H1 (cell line): ENCODE measurements at regions not wholly inside any gene's neighbourhood (a gene's known extent, or its start where the extent isn't known, plus 50 kb on each side); places are given as distances from the start of the nearest gene placed in this dataset.

Experiments
- CTCF ChIA-PET: fragments of 300-600 bp; sonication (Branson Sonifier 250); formaldehyde crosslinking; loops from one replicate; lab custom pipeline; 2021; ENCODE audit not compliant: partially characterized antibody; lab: Charles Lee
- POLR2A ChIA-PET: fragments of 300-600 bp; sonication (Branson Sonifier 250); formaldehyde crosslinking; loops from one replicate; lab custom pipeline; 2021; ENCODE audit warnings: inconsistent platforms; ENCODE audit not compliant: partially characterized antibody; lab: Charles Lee
- DNase-seq, 2 experiments: peaks; one replicate each; pipeline versions ENCODE4 v3.0.0 to v3.0.0-alpha.2; 2010 to 2022; ENCODE audit warnings: low spot score in 2 of 2, low read depth in 1 of 2, mixed read lengths in 1 of 2
- FAIRE-seq: peaks from 2 replicates; lab custom pipeline; 2011; peaks lifted over from hg19 to GRCh38; lab: Jason Lieb, UNC
- H2AFZ ChIP-seq: 2 replicates; pipeline ENCODE4 v1.8.1; 2012; ENCODE audit warnings: low read length, inconsistent platforms
- H2AK5ac ChIP-seq: 2 replicates; pipeline ENCODE4 v1.6.1; 2013; ENCODE audit warnings: low read depth, low read length
- H2BK120ac ChIP-seq: replicated peaks from 2 replicates; pipeline ENCODE3; 2013; ENCODE audit warnings: low read depth, low read length, inconsistent platforms
- H2BK12ac ChIP-seq: 2 replicates; pipeline ENCODE4 v1.6.1; 2013; ENCODE audit warnings: low read depth, low read length
- H2BK15ac ChIP-seq: 2 replicates; pipeline ENCODE4 v1.6.1; 2013; ENCODE audit warnings: low read length
- H2BK20ac ChIP-seq: 2 replicates; pipeline ENCODE4 v1.6.1; 2013; ENCODE audit warnings: low read length
- H2BK5ac ChIP-seq: 2 replicates; pipeline ENCODE4 v1.6.1; 2013; ENCODE audit warnings: low read depth, low read length
- H3K14ac ChIP-seq: 2 replicates; pipeline ENCODE4 v1.6.1; 2013; ENCODE audit warnings: inconsistent platforms; ENCODE audit not compliant: insufficient read length
- H3K18ac ChIP-seq: 2 replicates; pipeline ENCODE4 v1.6.1; 2013; ENCODE audit warnings: low read length; ENCODE audit errors: extremely low read depth
- H3K23ac ChIP-seq: 2 replicates; pipeline ENCODE4 v1.6.1; 2013; ENCODE audit warnings: inconsistent platforms; ENCODE audit not compliant: insufficient read length
- H3K23me2 ChIP-seq: 2 replicates; pipeline ENCODE4 v1.6.1; 2013; ENCODE audit warnings: low read depth, low read length
- H3K27ac ChIP-seq: 2 replicates; pipeline ENCODE4 v1.6.1; 2011; ENCODE audit warnings: low read depth, low read length, inconsistent platforms
- H3K27me3 ChIP-seq, 4 experiments: replicated peaks in 1 of 4; 1 replicate in 1 of 4; 2 replicates in 3 of 4; pipeline versions ENCODE4 v1.6.1 to v1.8.1; 2011 to 2013; ENCODE audit warnings: low read length in 3 of 4, mild to moderate bottlenecking in 3 of 4, inconsistent platforms in 2 of 4, mixed read lengths in 2 of 4, moderate library complexity in 1 of 4; ENCODE audit not compliant: control insufficient read depth in 3 of 4, insufficient read depth in 3 of 4; ENCODE audit errors: extremely low read depth in 1 of 4
- H3K36me3 ChIP-seq, 4 experiments: 2 replicates each; pipeline versions ENCODE4 v1.6.1 to v1.8.1; 2011 to 2013; ENCODE audit warnings: mild to moderate bottlenecking in 4 of 4, low read length in 3 of 4, moderate library complexity in 2 of 4, control low read depth in 1 of 4, inconsistent platforms in 1 of 4; ENCODE audit not compliant: insufficient read depth in 4 of 4, control insufficient read depth in 2 of 4
- H3K4ac ChIP-seq: replicated peaks from 2 replicates; pipeline ENCODE3; 2013; ENCODE audit warnings: low read length, low read depth, mixed read lengths, inconsistent platforms; ENCODE audit not compliant: insufficient read length
- H3K4me1 ChIP-seq, 4 experiments: replicated peaks in 1 of 4; 1 replicate in 1 of 4; 2 replicates in 3 of 4; pipeline versions ENCODE4 v1.6.1 to v1.8.1; 2011 to 2013; ENCODE audit warnings: low read length in 3 of 4, inconsistent platforms in 2 of 4, mixed read lengths in 1 of 4; ENCODE audit not compliant: insufficient read depth in 4 of 4, control insufficient read depth in 3 of 4
- H3K4me2 ChIP-seq, 2 experiments: 2 replicates each; pipeline versions ENCODE4 v1.6.1 to v1.8.1; 2011 to 2013; ENCODE audit warnings: low read depth in 2 of 2, low read length in 2 of 2, control low read depth in 1 of 2, inconsistent platforms in 1 of 2, mild to moderate bottlenecking in 1 of 2; ENCODE audit not compliant: insufficient read depth in 1 of 2
- H3K4me3 ChIP-seq, 4 experiments: fragments of 200-600, 300-600 bp in 1 of 4; sonication (generic), shearing (Covaris generic), sonication (Bioruptor Twin) in 1 of 4; 2 replicates each; pipeline versions ENCODE4 v1.5.1 to v1.8.1; 2011 to 2016; ENCODE audit warnings: low read length in 4 of 4, low read depth in 3 of 4, control low read depth in 2 of 4, inconsistent platforms in 2 of 4, mild to moderate bottlenecking in 2 of 4, mixed read lengths in 1 of 4, moderate library complexity in 1 of 4; ENCODE audit not compliant: insufficient read depth in 2 of 4; ENCODE audit errors: extremely low read depth in 1 of 4
- H3K56ac ChIP-seq: replicated peaks from 2 replicates; pipeline ENCODE3; 2013; ENCODE audit warnings: low read depth, mild to moderate bottlenecking, mixed read lengths, low read length, inconsistent platforms; ENCODE audit not compliant: insufficient read length
- H3K79me1 ChIP-seq: 2 replicates; pipeline ENCODE4 v1.6.1; 2013; ENCODE audit warnings: low read depth, low read length, control low read depth
- H3K79me2 ChIP-seq, 2 experiments: 2 replicates each; pipeline versions ENCODE4 v1.6.1 to v1.8.1; 2012 to 2013; ENCODE audit warnings: low read length in 2 of 2, mild to moderate bottlenecking in 2 of 2, inconsistent platforms in 1 of 2; ENCODE audit not compliant: insufficient read depth in 2 of 2, control insufficient read depth in 1 of 2
- H3K9ac ChIP-seq, 4 experiments: replicated peaks in 1 of 4; 1 replicate in 1 of 4; 2 replicates in 3 of 4; pipeline versions ENCODE4 v1.6.1 to v1.8.1; 2011 to 2013; ENCODE audit warnings: low read depth in 3 of 4, low read length in 3 of 4, control low read depth in 2 of 4, mild to moderate bottlenecking in 2 of 4, moderate library complexity in 2 of 4, inconsistent platforms in 1 of 4; ENCODE audit errors: extremely low read depth in 1 of 4
- H3K9me3 ChIP-seq, 2 experiments: 2 replicates each; pipeline versions ENCODE4 v1.6.1 to v1.8.1; 2012 to 2013; ENCODE audit warnings: mild to moderate bottlenecking in 2 of 2, moderate library complexity in 2 of 2, control low read depth in 1 of 2, inconsistent platforms in 1 of 2, low read depth in 1 of 2, low read length in 1 of 2, mixed read lengths in 1 of 2; ENCODE audit not compliant: insufficient read depth in 2 of 2
- H4K20me1 ChIP-seq, 2 experiments: replicated peaks in 1 of 2; 2 replicates each; pipeline versions ENCODE3 to v1.8.1; 2011 to 2013; ENCODE audit warnings: inconsistent platforms in 2 of 2, low read length in 2 of 2, mild to moderate bottlenecking in 1 of 2; ENCODE audit not compliant: insufficient read depth in 2 of 2, control insufficient read depth in 1 of 2
- H4K5ac ChIP-seq: 2 replicates; pipeline ENCODE4 v1.6.1; 2013; ENCODE audit warnings: low read length, low read depth, mixed read lengths, inconsistent platforms; ENCODE audit not compliant: insufficient read length
- H4K8ac ChIP-seq: 2 replicates; pipeline ENCODE4 v1.8.0; 2013; ENCODE audit warnings: mild to moderate bottlenecking, moderate library complexity, low read length, inconsistent platforms; ENCODE audit not compliant: insufficient read depth; ENCODE audit errors: extremely low read depth
- H4K91ac ChIP-seq: replicated peaks from 2 replicates; pipeline ENCODE3; 2013; ENCODE audit warnings: low read length, mixed read lengths, inconsistent platforms; ENCODE audit not compliant: insufficient read length
- BRCA1 ChIP-seq: IDR thresholded peaks from 2 replicates; pipeline ENCODE4 v1.6.1; 2012; ENCODE audit warnings: low read depth, low read length, improper control_type of control experiment
- GTF2F1 ChIP-seq: IDR thresholded peaks from 2 replicates; pipeline ENCODE4 v1.6.1; 2012; ENCODE audit warnings: low read depth, low read length, improper control_type of control experiment, borderline replicate concordance
- JUND ChIP-seq: IDR thresholded peaks from 2 replicates; pipeline ENCODE4 v1.6.1; 2011; ENCODE audit warnings: mild to moderate bottlenecking, improper control_type of control experiment, low read length
- POU5F1 ChIP-seq: IDR thresholded peaks from 2 replicates; pipeline ENCODE4 v1.6.1; 2011; ENCODE audit warnings: low read depth, mild to moderate bottlenecking, low read length, moderate library complexity
- RAD21 ChIP-seq, 2 experiments: IDR thresholded peaks in 1 of 2; conservative IDR thresholded peaks in 1 of 2; 2 replicates each; pipeline ENCODE4 v1.6.1; 2011; ENCODE audit warnings: low read depth in 2 of 2, low read length in 2 of 2, improper control_type of control experiment in 1 of 2, inconsistent platforms in 1 of 2, mild to moderate bottlenecking in 1 of 2, moderate library complexity in 1 of 2
- SUZ12 ChIP-seq: fragments of 200-600 bp; sonication (generic); IDR thresholded peaks from 2 replicates; pipeline ENCODE4 v1.6.1; 2012; ENCODE audit warnings: mild to moderate bottlenecking, inconsistent platforms, low read length, moderate library complexity, mixed read lengths
- TAF1 ChIP-seq: IDR thresholded peaks from 2 replicates; pipeline ENCODE4 v1.6.1; 2011; ENCODE audit warnings: mild to moderate bottlenecking, low read depth, low read length
- WGBS, 2 experiments: shearing (Covaris generic) in 1 of 2; methylation state at CpG; one replicate each; pipeline versions ENCODE4 v1.1.6 to v1.1.7; 2013 to 2015; ENCODE audit warnings: low lambda C conversion rate in 2 of 2, mixed read lengths in 2 of 2, inconsistent platforms in 1 of 2, low coverage in 1 of 2, missing lambda C conversion rate in 1 of 2; ENCODE audit not compliant: insufficient replicate concordance in 2 of 2, insufficient coverage in 1 of 2, insufficient read length in 1 of 2; ENCODE audit errors: extremely low coverage in 1 of 2, missing lambda C conversion rate in 1 of 2; 5-methylcytosine and 5-hydroxymethylcytosine counted together

DNA sequence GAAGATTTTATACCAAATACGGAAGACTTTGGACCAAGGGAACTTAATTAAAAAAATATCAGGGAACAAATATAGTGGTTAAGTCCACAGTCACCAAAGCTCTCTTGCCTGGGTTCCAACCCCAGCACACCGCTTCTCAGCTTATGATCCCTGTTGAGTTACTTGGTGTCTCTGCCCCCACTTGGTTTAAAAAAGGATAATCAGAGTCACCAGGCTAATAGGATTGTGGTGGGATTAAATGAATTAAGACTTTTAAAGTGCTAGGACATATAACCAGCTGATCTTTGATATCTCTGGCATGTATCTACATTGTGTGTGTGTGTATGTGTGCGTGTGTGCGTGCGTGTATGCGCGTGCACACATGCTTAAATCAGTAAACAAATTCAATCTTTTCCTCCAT, 474.7 kb upstream of the DAB1 start:
- no peak for TF ChIP-seq BRCA1
- TF ChIP-seq GTF2F1, result no peak
- TF ChIP-seq JUND, result no peak
- TF ChIP-seq TAF1, result no peak
- TF ChIP-seq RAD21 (IDR thresholded peaks at IDR 0.05 in 1 of 2, conservative IDR thresholded peaks at IDR 0.05 in 1 of 2; ENCODE audit: low read depth in 2 of 2, low read length in 2 of 2), result no peak
- no peak for TF ChIP-seq POU5F1
- no peak for TF ChIP-seq SUZ12
- TF ChIP-seq, all 59 proteins: peak for 0
- Histone ChIP-seq H3K23me2 (no peaks in the 10 kb centered on the region), H2BK12ac (no peak overlapping the region), H3K18ac (no peak overlapping the region), H2AK5ac (no peak overlapping the region), H4K20me1 (no peaks in the 10 kb centered on the region), H3K4me1 (peaks cover 3 to 16% (median 6%) of the 10 kb centered on the region in 4 experiments; a peak in 5 of 7 replicates), H2BK120ac (no peak overlapping the region), H3K36me3 (no peaks in the 10 kb centered on the region), H3K79me1 (no peaks in the 10 kb centered on the region), H3K9ac (no peak overlapping the region), H4K5ac (no peak overlapping the region), H3K4ac (no peak overlapping the region), H2BK20ac (no peak overlapping the region), H3K4me3 (no peak overlapping the region), H4K91ac (no peak overlapping the region), H2AFZ (no peak overlapping the region), H3K4me2 (no peak overlapping the region), H2BK5ac (no peak overlapping the region), H2BK15ac (no peak overlapping the region), H3K14ac (no peak overlapping the region), H3K56ac (no peak overlapping the region), H3K27me3 (no peaks in the 10 kb centered on the region), H3K23ac (no peak overlapping the region), H3K9me3 (no peaks in the 10 kb centered on the region), H3K79me2 (no peaks in the 10 kb centered on the region), H3K27ac (no peak overlapping the region), H4K8ac (no peak overlapping the region)
- ChIA-PET POLR2A (no interaction called here), CTCF (interaction anchor here (1.2 kb wide), 1 partner anchor 63 kb away, joined by 4 read pairs; no protein-coding TSS in a partner anchor)
- no peak for FAIRE-seq
- no peak for DNase-seq
- WGBS, 2 experiments, result 84% methylated on average over 7 of the region's 7 CpGs; no CpG with 5 or more reads in 1 of the 2 experiments
